ENCODE measurements at regions not wholly inside any gene's neighbourhood (a gene's known extent, or its start where the extent isn't known, plus 50 kb on each side); places are given as distances from the start of the nearest gene placed in this dataset.

DNA sequence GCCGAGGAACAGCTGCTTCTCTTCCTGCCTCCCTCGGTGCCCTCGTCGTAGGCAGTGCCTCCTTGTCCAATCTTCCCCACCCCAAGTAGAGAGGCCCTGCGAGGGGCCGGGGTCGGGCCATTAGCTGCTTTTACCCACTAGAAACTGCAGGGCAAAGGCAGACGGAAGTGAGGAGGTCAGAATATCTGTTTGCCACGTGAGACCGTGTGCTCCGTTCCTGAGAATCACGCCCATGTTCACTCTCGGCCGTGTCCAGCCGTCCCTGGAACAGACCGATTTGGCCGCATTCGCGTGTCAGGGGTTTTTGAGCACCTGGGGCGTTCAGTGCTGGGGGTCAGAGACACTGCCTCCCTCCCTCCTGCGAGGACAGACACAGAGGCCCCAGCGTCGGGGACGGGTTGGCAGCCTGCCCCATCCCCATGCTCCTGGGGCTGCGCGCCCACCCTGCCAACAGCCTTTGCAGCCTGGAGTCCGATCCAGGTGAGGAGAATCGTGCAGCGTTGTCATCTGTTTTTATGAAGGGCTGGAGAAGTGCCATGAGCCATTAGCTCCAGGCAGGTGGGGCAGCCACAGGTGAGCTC is 982.2 kb downstream of the BRD1 start:
- DNase-seq, result no peak

- DNase-seq, result no peak
Measured at GRCh38 chr22:48844056-48844675, 983.5 kb downstream of the BRD1 start.

- no peak for DNase-seq
Measured at GRCh38 chr22:48843640-48844039, 984.0 kb downstream of the BRD1 start.

- no peak for DNase-seq
Measured at GRCh38 chr22:48842976-48843375, 984.7 kb downstream of the BRD1 start.

DNA sequence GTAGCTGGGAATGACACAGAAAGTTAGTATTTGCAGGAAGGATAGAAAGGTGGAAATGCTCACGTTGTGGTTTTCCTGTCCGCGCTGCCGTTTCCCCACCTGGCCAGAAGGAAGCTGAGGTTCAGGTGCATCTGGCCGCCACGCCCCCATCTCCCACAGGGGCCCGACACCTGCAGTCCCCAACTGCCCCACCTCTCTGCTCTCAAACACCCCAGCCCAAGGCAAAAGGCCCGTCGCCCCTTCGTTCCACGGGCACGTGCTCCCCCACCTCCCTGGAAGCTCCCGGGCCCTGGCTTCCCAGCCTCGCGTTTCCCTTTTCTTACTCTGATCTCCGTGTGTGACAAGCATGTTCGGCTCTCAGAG is 985.1 kb downstream of the BRD1 start:
- DNase-seq, result no peak

DNA sequence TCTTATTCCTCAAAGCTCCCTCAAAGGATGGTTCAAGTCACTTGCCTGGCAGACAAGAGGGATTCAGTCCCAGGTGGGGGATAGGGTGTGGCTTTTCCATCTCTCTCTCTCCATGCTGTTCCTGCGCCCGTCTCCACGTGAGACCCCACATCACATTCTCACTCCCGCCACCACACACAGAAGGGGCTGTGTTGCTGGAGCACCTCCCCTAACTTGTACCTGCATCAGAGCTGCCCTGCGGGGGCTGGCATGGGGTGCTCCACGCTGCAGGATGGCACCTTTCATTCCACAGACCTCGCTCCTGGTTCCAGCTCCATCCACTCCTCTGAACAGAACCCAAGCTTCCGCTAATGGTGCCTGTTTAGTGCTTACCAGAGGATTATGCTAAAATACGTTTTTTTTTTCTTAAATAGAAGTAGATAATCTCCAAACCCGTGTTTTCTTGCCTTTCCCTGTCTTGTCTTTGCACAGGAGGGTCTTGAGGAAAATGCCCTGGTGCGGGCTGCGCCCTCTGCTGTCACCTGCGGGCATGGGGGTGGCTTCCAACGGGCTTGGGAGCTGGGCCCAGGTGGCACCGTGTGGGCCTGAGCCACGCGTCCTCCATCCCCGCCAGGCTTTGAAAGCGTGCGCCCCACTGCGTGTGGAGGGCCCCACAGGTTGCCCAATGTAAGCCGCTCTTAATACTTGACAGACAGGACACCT is 985.6 kb downstream of the BRD1 start:
- DNase-seq, result no peak

DNA sequence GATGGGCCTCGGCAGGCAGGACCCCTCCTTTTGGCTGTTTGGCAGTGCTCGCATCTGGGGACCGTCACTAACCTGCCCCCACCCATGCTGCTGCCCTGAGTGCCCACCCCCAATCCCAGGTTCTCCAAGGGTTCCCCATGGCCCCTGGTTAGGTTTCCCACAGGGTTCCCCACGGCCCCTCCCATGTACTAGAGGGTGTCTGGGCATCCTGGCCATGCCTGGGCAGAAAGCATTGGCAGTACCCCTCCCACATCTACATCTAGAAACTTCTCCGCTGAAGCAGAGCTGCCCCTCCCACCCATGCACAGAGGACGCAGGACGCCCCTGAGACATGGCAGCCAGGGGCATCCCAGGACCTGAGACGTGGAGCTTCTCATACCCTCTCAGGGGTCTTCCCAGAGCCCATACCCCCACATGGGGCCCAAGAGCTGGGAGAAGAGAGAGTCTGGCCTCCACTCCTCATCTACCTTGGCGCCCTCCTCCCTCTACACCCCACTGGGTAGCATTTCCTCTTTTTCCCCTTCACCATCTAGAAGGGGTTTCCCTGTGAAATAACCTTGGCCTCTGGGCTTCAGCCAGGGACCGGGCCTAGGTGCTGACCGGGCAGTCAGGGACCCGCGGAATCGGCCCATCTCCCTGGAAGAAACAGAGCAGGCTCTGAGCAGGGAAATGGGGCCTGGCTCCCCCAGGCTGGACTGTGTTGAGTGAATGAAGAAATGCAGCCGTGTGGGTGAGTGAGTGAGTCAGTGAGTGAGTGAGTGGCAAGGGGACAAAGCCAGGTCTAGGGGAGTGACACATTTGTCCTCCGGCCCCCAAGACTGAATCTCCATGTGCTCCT is 987.3 kb downstream of the BRD1 start:
- no peak for DNase-seq

DNA sequence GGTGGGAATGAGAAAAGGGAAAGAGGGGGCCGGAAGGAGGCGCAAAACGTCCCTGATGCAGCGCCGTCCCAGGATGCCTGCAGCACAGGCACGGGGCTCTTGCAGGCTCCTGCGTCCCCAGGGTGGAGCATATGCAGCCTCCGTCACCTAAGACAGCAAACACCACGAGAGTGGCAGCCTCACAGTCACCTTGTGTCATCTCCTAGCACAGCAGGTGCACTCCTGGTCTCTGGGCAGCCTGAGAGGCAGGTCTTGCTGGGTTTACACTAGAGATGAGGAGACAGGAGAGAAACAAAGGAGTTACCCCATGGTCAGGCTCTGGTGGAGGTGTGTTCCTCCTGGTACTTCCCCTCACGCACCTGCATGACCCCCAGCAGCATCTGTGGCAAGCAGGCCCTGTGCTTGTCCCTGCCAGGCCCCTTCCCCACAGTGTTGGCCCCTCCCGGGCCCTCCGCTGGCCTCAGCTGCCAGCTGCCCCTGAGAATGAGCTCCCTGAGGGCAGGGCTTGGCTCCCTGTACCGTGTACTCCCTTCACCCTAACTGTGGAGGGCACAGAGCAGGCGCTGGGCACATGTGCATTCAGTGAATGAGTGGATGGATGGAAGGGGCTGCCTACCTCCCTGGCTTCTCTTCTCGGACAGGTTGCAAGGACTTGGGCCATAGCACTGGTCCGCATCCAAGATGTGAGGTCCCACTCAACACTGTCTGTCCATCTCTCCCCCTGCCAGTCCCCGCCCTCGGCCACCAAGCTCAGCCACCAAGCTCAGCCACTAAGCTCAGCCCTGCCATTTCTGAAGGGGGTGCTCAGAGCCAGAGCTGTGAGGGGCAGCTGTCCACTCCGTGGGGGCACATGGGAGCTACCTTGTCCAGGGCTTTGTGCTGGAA is 988.6 kb downstream of the BRD1 start:
- no peak for DNase-seq

- DNase-seq, result no peak
Measured at GRCh38 chr22:48838376-48838775, 989.3 kb downstream of the BRD1 start.

- no peak for DNase-seq
Measured at GRCh38 chr22:48837341-48837935, 990.2 kb downstream of the BRD1 start.

- DNase-seq, result no peak
Measured at GRCh38 chr22:48836673-48837340, 990.9 kb downstream of the BRD1 start.

DNA sequence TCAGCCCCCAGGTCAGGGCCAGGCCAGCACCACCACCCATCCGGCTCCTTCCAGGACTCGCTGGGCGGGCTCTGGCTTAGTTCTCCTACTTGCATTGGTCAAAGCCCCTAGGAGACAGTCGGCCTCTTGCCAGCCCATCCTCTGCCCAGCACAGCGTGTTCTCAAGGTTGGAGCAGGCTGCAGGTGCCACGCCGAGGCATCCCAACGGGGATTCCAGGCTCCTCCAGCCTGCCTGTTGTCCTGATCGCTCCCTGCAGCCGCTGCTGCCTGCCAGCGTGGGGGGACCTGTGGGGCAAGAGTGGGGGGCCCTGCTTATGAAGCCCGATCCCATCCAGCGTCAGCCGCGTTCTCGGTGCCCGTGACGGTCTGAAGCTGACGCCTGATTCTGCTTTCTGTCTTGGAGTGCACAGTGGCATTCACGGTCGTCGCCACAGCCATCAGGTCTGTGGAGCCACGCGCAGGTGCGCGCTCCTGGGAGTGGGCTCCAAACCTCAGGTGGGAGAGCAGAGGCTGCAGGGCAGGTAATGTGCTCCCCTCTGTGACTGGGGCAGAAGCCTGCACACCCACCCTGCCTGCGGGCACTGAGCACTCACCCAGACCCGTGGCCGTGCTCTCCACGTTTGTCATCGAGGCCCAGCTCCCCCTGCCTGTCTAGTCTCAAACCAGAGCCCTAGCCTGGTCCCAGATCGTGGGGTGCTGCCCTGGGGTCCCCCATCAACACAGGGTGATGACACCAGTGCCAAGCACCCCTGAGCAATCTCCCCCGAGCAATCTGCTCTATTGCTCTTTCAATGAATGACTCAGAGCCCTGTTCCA is 991.6 kb downstream of the BRD1 start:
- DNase-seq, result no peak

DNA sequence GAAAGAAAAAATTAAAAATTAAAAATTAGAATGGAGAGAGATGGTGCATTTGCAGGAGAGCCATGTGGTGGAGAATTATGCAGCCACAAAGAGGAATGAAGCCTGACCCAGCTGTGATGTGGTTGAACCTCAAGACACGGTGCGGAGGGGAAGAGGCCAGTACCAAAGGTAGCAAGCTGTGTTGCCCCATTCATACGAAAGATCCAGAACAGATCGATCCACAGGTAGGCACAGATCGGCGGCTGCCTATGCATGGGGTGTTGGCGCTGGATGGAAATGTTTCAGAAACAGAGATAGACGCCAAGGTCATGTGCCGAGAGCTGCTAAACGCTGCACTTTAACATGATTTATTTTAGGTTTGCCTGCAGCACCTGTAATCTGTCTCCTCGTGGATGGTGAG is 992.3 kb downstream of the BRD1 start:
- DNase-seq, result no peak

GRCh38 chr22:48834404-48834803 is 993.3 kb downstream of the BRD1 start:
- DNase-seq, result no peak

DNA sequence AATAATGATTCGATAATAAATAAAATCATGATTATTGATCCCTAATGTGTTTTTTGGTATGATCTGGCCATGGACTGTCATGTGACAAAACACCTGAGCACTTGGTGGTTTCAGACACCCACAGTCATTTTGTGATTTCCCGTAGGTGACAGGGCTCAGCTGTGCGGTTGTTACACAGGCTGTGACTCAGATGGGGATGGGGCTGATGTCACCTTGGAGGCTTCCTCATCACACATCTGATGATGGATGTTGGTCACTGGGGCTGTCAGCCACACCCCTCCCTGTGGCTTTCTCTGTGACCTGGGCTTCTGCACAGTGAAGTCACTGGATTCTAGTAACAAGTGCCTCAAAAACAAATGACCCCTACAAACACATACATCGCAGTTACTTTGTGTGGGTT is 995.1 kb downstream of the BRD1 start:
- DNase-seq, result no peak

DNA sequence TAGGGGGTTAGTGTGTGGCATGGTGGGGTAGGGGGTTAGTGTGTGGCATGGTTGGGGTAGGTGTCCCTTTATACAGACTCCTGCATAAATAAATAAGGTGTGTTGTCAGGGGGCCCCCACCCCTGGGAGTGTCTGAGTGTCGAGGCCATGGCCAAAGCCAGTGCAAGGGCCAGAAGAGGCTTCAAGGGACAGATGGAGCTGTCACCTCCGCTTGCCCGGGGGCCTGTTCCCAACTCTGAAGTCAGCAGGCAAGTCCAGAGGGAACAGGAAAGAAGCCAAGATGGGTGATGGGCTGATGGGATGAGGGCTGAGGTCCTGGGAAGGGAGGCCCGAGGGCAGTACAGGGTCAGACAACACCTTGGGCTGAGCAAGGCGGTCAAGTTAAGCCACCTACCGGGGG is 997.8 kb downstream of the BRD1 start:
- no peak for DNase-seq

DNA sequence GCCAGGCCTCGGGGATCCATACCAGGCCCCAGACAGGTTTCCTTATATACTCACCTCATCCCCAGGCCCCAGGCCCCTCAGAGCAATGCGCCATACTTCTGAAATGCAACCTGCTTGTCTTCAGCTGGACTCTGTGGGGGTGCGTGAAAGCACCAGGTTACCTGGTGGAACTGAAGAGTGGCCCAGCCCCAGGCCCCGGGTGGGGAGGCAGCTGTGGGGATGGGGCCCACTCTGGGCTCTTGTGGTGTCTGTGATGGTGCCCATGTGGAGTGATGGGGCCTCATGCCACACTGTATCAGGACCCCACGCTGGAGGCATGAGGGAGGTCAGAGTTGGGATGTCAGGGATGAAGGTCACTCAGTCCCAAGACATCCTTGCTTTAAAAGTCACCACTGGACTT is 999.0 kb downstream of the BRD1 start:
- no peak for DNase-seq

DNA sequence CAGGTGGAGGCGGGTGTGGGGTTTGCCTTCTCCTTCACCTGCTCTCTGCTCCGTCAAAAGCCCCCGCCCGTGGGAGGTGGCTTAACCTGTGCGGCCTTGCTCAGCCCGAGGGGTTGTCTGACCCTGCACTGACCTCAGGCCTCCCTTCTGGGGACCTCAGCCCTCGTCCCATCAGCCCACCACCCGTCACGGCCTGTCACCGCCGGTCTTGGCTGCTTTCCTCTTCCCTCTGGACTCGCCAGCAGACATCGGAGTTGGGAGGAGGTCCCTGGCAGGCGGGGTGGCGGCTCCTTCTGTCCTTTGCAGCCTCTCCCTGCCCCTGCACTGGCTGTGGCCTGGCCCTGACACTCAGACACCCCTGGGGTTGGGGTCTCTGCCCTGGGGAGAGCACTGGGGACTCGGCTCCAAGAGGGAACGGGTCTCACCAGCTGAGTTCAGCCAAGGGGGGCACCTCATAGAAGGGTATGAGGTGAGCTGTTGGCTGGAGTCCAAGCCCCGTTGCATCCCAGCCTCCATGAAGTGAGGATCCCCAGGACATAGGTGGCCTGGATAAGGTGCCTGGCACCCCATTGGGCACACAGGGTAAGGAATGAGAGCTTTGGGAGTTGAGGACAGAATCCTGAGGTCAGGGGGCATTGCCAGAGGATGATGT is 999.6 kb downstream of the BRD1 start:
- no peak for DNase-seq

- DNase-seq, result no peak
Measured at GRCh38 chr22:48827268-48827846, 1000.3 kb downstream of the BRD1 start.

DNA sequence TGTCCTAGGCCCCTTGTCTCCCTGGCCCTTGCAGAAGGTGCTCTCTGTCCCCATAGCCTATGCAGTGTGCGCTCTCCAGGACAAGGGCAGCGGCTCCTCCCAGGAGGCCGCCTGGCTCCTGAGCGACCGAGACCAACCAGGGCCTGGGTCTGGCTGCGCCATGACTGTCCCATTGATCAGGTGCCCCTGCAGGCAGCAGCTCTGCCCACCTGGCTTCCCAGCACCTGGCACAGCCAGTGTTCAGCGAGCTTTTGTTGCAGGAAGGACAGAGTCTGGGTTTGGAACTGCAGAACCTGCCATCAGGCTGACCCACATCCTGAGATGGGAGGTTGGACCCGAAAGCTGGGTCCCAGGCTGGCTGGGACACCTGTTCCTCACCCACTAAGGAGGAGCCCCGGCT is 1001.1 kb downstream of the BRD1 start:
- no peak for DNase-seq

All from NCI-H1048 (cell line).